Fibroblast of peridontal ligament (primary cell): ENCODE measurements at regions not wholly inside any gene's neighbourhood (a gene's known extent, or its start where the extent isn't known, plus 50 kb on each side); places are given as distances from the start of the nearest gene placed in this dataset.

Experiments used
- DNase-seq: peaks from one replicate; pipeline ENCODE4 v3.0.0-alpha.2; 2010; ENCODE audit errors: extremely low read depth

- DNase-seq, result no peak
Observed at GRCh38 chr15:70556779-70557178, 206.6 kb downstream of the UACA start.

GRCh38 chr15:70556151-70556741 is 207.1 kb downstream of the UACA start:
- no peak for DNase-seq

GRCh38 chr15:70555713-70556112 is 207.6 kb downstream of the UACA start:
- DNase-seq, result no peak

GRCh38 chr15:70547846-70548487 is 215.4 kb downstream of the UACA start:
- no peak for DNase-seq

- DNase-seq, result no peak
Observed at GRCh38 chr15:70545526-70545925, 217.8 kb downstream of the UACA start.

- DNase-seq, result no peak
Observed at GRCh38 chr15:70541511-70541910, 221.8 kb downstream of the UACA start.

GRCh38 chr15:70539912-70540530 is 223.3 kb downstream of the UACA start:
- no peak for DNase-seq

GRCh38 chr15:70539409-70539808 is 223.9 kb downstream of the UACA start:
- no peak for DNase-seq

- DNase-seq, result no peak
Observed at GRCh38 chr15:70538278-70538677, 225.1 kb downstream of the UACA start.

- DNase-seq, result no peak
Observed at GRCh38 chr15:70535955-70536338, 227.4 kb downstream of the UACA start.

- no peak for DNase-seq
Observed at GRCh38 chr15:70535071-70535954, 228.0 kb downstream of the UACA start.

- DNase-seq, result no peak
Observed at GRCh38 chr15:70533931-70534742, 229.2 kb downstream of the UACA start.

GRCh38 chr15:70532531-70533186 is 230.7 kb downstream of the UACA start:
- no peak for DNase-seq

- DNase-seq, result no peak
Observed at GRCh38 chr15:70531576-70531975, 231.8 kb downstream of the UACA start.

GRCh38 chr15:70530906-70531305 is 232.5 kb downstream of the UACA start:
- no peak for DNase-seq

GRCh38 chr15:70530503-70530902 is 232.9 kb downstream of the UACA start:
- no peak for DNase-seq

- no peak for DNase-seq
Observed at GRCh38 chr15:70530017-70530499, 233.3 kb downstream of the UACA start.

GRCh38 chr15:70528816-70529215 is 234.5 kb downstream of the UACA start:
- DNase-seq, result no peak

- no peak for DNase-seq
Observed at GRCh38 chr15:70528270-70528706, 235.1 kb downstream of the UACA start.

- no peak for DNase-seq
Observed at GRCh38 chr15:70526974-70527325, 236.4 kb downstream of the UACA start.
